Fibroblast of mammary gland (primary cell): ENCODE measurements at regions not wholly inside any gene's neighbourhood (a gene's known extent, or its start where the extent isn't known, plus 50 kb on each side); places are given as distances from the start of the nearest gene placed in this dataset.
"Not testable (repeated sequence)": the region's sequence is repeated elsewhere in the genome, so short reads cannot be mapped to it uniquely, and the experiment has no call there.

Source experiments
- DNase-seq: peaks from one replicate; pipeline ENCODE4 v3.0.0-alpha.2; 2010; ENCODE audit warnings: low read depth
- H3K4me3 ChIP-seq: 2 replicates; pipeline ENCODE4 v1.5.1; 2011; ENCODE audit warnings: low read depth, mild to moderate bottlenecking, low read length, moderate library complexity; ENCODE audit not compliant: control insufficient read depth
- TF ChIP-seq, protein P1 (sequence below): conservative IDR thresholded peaks from 2 replicates; pipeline ENCODE4 v1.5.1; 2011; ENCODE audit warnings: low read depth, low read length, inconsistent platforms; ENCODE audit not compliant: control insufficient read depth, insufficient read depth

DNA sequence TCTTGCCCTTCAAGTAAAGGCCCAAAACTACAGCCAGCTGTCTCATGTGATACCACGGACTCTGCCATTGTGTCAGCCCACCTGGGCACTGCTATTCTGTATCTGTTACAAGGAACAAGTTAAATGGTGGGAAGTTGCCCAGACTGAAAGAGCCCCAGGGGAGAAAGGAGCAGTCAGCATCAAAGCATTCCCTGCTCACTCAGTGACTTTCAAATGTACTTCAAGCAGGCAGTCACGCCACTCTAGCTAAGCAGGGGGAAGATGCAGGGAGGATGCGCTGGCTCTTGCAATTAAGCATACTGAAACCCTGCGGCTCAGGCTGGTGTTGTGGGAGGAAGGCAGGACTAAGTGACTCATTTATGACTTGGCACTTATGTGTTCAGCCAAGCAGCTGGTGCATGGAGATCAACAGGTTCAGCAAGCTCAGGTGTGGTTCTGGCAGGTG lies 1249.6 kb downstream of the TYW1 start:
- TF ChIP-seq, protein P1, sequence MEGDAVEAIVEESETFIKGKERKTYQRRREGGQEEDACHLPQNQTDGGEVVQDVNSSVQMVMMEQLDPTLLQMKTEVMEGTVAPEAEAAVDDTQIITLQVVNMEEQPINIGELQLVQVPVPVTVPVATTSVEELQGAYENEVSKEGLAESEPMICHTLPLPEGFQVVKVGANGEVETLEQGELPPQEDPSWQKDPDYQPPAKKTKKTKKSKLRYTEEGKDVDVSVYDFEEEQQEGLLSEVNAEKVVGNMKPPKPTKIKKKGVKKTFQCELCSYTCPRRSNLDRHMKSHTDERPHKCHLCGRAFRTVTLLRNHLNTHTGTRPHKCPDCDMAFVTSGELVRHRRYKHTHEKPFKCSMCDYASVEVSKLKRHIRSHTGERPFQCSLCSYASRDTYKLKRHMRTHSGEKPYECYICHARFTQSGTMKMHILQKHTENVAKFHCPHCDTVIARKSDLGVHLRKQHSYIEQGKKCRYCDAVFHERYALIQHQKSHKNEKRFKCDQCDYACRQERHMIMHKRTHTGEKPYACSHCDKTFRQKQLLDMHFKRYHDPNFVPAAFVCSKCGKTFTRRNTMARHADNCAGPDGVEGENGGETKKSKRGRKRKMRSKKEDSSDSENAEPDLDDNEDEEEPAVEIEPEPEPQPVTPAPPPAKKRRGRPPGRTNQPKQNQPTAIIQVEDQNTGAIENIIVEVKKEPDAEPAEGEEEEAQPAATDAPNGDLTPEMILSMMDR = no peak
- no peak for DNase-seq

DNA sequence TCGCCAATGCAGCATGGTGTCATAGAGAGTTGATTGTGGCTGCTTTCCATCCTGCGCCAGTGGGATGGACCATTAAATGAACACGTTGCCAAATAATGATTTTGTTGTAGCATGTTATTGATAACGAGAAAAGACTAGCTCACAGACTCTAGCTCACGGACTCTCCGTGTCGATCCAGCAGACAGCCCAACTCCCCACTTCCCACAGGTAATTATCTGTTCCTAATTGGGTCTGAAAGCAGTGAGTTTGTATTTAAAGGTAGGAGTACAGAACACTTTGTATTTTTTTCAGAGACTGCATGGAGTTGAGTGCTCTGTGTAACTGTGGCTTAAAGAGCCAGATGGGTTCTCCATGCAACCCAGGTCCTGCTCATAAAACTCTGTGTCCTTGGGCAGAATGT lies 1250.5 kb downstream of the TYW1 start:
- H3K4me3 ChIP-seq = no peak overlapping the region
- no peak for DNase-seq
- TF ChIP-seq, protein P1 = no peak

More for the DNA sequence above, 1249.6 kb downstream of the TYW1 start:
- no peak overlapping the region for H3K4me3 ChIP-seq

DNA sequence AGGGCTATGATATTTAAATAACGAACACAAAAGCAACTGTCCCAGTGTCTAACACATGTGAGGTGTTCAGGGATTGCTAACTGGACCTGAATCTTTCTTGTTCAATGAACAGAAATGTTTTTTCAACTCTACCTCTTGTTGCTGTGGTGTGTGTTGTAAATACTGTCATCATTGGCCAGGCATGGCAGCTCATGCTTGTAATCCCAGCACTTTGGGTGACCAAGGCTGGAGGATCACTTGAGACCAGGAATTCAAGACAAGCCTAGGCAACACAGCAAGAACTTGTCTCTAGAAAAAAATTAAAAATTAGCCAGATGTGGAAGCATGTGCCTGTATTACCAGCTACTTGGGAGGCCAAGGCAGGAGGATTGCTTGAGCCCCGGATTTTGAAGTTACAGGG lies 1250.9 kb downstream of the TYW1 start:
- H3K4me3 ChIP-seq = no peak overlapping the region
- DNase-seq = no peak
- TF ChIP-seq, protein P1 = no peak

DNA sequence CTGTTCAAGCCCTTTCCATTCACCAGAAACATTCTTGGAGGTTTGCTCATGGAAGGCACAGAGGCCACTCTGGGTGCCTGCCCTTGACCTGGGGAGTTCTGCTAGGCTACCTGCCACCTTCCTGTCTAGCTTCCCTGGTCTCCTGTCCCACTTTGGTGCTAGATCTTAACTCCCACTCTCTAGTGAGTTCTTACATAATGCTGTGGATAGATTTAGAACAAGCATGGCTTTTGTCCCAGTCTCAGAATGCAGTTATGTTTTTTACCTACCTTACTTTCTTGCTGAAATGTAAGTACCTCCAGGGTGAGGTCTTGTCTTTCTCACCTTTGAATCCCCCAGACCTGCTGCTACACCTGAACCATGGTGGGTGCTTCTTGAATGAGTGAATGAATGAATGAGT lies 1252.3 kb downstream of the TYW1 start:
- no peak for DNase-seq
- H3K4me3 ChIP-seq = no peak overlapping the region
- TF ChIP-seq, protein P1 = no peak

DNA sequence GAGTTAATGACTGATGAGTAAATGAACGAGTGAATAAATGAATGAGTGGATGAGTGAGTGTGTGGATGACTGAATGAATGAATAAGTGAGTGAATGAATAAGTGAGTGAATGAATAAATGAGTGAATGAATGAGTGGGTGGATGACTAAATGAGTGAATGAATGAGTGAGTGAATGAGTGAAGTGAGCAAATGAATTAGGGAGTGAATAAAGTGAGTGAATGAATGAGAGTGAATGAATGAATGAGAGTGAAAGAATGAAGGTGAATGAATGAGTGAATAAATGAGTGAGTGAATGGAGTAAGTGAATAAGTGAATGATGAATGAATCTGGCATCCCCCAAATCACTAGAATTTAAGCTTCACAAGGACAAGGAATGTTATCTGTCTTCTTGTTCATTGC lies 1253.0 kb downstream of the TYW1 start:
- no peak overlapping the region for H3K4me3 ChIP-seq
- TF ChIP-seq, protein P1 = no peak
- no peak for DNase-seq

DNA sequence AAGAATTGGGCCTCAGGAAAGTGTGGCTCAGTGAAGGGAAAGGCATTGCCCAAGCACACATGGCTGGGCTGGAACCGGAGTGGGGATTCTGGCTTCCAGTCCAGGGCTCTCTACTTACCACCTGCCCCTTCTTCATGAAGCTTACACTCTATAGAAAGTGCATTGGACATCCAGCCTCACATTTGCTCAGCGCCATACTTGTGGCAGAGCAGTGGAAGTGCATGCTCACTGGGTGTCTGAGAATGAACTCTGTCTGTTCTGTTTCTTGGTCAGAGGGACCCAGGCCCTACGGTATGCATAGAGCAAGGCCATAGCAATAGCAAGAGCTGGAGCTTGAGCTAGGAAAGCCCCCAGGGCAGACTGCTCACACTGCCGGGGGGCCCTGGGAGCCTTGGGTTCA lies 1253.5 kb downstream of the TYW1 start:
- TF ChIP-seq, protein P1 = no peak
- H3K4me3 ChIP-seq = no peak overlapping the region
- DNase-seq = no peak

DNA sequence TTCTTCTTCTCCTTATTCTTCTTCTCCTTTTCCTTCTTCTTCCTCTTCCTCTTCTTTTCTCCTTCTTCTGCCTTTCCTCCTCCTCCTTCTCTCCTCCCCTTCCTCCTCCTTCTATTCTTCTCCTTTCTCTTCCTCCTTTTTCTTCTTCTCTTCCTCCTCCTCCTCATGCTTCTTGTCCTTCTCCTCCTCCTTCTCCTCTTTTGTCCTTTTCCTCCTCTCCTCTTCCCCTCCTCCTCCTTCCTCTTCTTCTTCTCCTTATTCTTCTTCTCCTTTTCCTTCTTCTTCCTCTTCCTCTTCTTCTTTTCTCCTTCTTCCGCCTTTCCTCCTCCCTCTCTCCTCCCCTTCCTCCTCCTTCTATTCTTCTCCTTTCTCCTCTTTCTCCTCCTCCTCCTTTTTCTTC lies 1258.2 kb downstream of the TYW1 start:
- not testable (repeated sequence) for H3K4me3 ChIP-seq, DNase-seq
